Fibroblast of mammary gland (primary cell): ENCODE measurements at regions not wholly inside any gene's neighbourhood (a gene's known extent, or its start where the extent isn't known, plus 50 kb on each side); places are given as distances from the start of the nearest gene placed in this dataset.

Experiments used
- DNase-seq: peaks from one replicate; pipeline ENCODE4 v3.0.0-alpha.2; 2010; ENCODE audit warnings: low read depth
- H3K4me3 ChIP-seq: 2 replicates; pipeline ENCODE4 v1.5.1; 2011; ENCODE audit warnings: low read depth, mild to moderate bottlenecking, low read length, moderate library complexity; ENCODE audit not compliant: control insufficient read depth
- TF ChIP-seq, protein P1 (sequence below): conservative IDR thresholded peaks from 2 replicates; pipeline ENCODE4 v1.5.1; 2011; ENCODE audit warnings: low read depth, low read length, inconsistent platforms; ENCODE audit not compliant: control insufficient read depth, insufficient read depth

- H3K4me3 ChIP-seq: no peak overlapping the region
- DNase-seq: no peak
- TF ChIP-seq, protein P1, sequence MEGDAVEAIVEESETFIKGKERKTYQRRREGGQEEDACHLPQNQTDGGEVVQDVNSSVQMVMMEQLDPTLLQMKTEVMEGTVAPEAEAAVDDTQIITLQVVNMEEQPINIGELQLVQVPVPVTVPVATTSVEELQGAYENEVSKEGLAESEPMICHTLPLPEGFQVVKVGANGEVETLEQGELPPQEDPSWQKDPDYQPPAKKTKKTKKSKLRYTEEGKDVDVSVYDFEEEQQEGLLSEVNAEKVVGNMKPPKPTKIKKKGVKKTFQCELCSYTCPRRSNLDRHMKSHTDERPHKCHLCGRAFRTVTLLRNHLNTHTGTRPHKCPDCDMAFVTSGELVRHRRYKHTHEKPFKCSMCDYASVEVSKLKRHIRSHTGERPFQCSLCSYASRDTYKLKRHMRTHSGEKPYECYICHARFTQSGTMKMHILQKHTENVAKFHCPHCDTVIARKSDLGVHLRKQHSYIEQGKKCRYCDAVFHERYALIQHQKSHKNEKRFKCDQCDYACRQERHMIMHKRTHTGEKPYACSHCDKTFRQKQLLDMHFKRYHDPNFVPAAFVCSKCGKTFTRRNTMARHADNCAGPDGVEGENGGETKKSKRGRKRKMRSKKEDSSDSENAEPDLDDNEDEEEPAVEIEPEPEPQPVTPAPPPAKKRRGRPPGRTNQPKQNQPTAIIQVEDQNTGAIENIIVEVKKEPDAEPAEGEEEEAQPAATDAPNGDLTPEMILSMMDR: no peak
Measured at GRCh38 chr7:20021831-20022230, 195.4 kb downstream of the MACC1 start.

DNA sequence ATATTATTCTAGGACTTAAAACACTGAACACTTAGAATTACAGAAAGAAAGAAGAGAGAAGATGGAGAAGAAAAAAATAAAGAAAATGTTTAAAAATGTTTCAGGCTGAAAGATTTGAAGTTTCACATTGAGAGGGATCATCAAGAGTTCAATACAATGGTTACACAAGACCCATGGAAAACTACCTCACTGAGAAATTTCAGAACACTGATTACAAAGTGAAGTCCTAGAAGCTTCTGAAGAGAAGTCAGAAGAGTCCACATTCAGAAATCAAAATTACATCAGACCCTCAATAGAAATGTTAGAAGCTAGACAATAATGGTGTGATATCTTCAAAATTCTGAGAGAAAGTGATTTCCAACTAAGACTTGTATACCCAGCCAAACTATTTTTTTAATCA lies 196.1 kb downstream of the MACC1 start:
- TF ChIP-seq, protein P1: no peak
- DNase-seq: no peak
- H3K4me3 ChIP-seq: no peak overlapping the region

DNA sequence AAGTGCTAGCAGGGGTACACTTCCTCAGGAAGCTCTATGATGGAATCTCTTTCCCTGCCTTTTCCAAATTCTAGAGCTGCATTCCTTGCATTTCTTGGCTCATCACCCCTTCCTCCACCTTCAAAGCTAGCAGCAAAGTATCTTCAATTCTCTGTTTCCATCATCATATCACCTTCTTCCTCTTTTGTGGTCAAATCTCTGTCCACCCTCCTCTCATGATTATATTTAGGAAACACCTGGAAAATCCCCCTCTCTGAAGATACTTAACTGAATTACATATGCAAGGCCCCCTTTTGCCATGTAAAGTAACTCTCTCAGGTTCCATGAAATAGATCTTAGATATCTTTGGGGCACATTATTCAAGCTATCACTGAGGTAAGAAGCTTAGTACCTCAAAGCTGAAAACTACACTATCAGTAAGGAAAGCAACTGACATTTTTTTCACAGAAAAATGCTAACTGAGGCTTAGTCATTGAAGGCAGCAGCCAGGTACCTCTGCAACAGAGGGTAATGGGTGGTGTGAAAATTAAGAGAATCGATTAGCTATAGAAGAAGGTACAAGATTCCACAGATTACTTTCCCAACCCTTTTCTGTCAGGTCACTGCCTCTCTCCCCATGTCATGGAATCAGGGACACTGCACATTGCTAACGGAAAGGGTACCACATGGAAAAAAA lies 197.3 kb downstream of the MACC1 start:
- no peak for DNase-seq
- TF ChIP-seq, protein P1: no peak

DNA sequence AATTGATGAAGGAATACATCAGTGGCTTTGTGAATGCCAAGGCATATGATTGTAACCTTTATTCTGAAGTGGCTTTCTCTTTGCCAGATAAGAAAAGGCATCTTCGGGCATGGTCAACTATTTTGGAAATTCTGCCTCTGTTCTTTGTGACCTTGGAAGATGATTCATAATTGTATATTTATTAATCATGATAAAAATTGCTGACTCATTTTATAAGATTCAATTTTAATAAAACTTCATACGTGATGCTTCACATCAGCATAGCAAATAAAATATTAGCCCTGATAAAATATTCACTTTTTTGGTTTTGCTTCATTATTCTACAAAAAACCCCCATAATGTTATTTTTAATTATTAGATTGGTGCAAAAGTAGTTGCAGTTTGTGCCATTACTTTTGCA lies 200.5 kb downstream of the MACC1 start:
- no peak overlapping the region for H3K4me3 ChIP-seq
- no peak for DNase-seq

More for the DNA sequence above, 197.3 kb downstream of the MACC1 start:
- H3K4me3 ChIP-seq: no peak overlapping the region

DNA sequence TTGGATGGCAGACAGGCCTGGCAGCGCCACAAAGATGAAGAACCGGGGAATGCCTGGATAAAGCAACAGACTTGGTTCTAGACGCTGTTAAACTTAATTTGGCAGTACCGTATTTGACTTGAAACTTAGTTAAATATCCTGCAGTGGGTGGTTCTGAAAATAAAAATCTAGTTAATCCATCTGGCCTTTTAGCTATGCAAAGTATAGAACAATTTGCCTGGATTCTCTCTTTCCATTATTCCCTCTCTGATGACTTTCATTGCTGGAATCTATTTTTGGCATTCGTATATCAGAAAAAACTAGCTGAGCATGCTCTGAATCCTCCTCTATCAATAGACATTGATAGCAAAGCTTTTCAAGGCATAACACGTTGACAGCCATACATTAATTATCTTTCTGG lies 203.6 kb downstream of the MACC1 start:
- no peak overlapping the region for H3K4me3 ChIP-seq
- DNase-seq: no peak
- TF ChIP-seq, protein P1: no peak

More for the DNA sequence above, 200.5 kb downstream of the MACC1 start:
- TF ChIP-seq, protein P1: no peak

DNA sequence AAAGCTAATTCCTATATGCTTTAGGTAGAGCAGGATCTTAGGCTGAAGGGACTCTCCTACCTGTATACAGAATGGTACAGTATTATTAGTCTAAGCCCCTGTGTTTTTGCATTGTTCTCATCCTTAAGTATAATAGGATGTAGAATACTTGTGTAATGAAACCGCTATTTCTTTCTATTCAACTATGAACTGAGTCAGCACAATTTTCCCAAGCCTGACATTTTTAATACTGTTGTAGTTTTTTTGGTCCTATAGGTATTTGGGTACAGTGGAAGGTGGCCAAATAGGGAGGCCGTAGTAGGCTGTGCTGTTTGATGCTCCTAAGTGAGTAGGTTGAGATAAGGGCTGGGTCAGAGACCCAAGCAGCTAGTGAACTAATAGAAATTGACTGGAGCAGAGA lies 205.1 kb downstream of the MACC1 start:
- no peak overlapping the region for H3K4me3 ChIP-seq
- DNase-seq: no peak
- TF ChIP-seq, protein P1: no peak
